ENCODE measurements at regions not wholly inside any gene's neighbourhood (a gene's known extent, or its start where the extent isn't known, plus 50 kb on each side); places are given as distances from the start of the nearest gene placed in this dataset.

GRCh38 chr15:38046257-38047051, 112.0 kb downstream of the TMCO5A start:
- DNase-seq (ENCODE audit: low read depth), result no peak

GRCh38 chr15:38048001-38048455, 113.6 kb downstream of the TMCO5A start:
- no peak for DNase-seq (ENCODE audit: low read depth)

- DNase-seq (ENCODE audit: low read depth), result no peak
Measured at GRCh38 chr15:38049891-38050290, 115.5 kb downstream of the TMCO5A start.

- peak; percentile 40 for DNase-seq (ENCODE audit: low read depth)
Measured at GRCh38 chr15:38050529-38051448, 116.3 kb downstream of the TMCO5A start.

- no peak for DNase-seq (ENCODE audit: low read depth)
Measured at GRCh38 chr15:38053205-38053604, 118.8 kb downstream of the TMCO5A start.

- no peak for DNase-seq (ENCODE audit: low read depth)
Measured at GRCh38 chr15:38053776-38054175, 119.3 kb downstream of the TMCO5A start.

GRCh38 chr15:38054488-38054887, 120.0 kb downstream of the TMCO5A start:
- DNase-seq (ENCODE audit: low read depth), result no peak

GRCh38 chr15:38058596-38059075, 124.2 kb downstream of the TMCO5A start:
- no peak for DNase-seq (ENCODE audit: low read depth)

GRCh38 chr15:38059665-38060064, 125.2 kb downstream of the TMCO5A start:
- no peak for DNase-seq (ENCODE audit: low read depth)

GRCh38 chr15:38061856-38062649, 127.6 kb downstream of the TMCO5A start:
- no peak for DNase-seq (ENCODE audit: low read depth)

- DNase-seq (ENCODE audit: low read depth), result no peak
Measured at GRCh38 chr15:38062696-38063095, 128.3 kb downstream of the TMCO5A start.

- DNase-seq (ENCODE audit: low read depth), result no peak
Measured at GRCh38 chr15:38065721-38066345, 131.4 kb downstream of the TMCO5A start.

- no peak for DNase-seq (ENCODE audit: low read depth)
Measured at GRCh38 chr15:38066612-38067011, 132.2 kb downstream of the TMCO5A start.

GRCh38 chr15:38068626-38069391, 134.4 kb downstream of the TMCO5A start:
- no peak for DNase-seq (ENCODE audit: low read depth)

- DNase-seq (ENCODE audit: low read depth), result peak; percentile 63
Measured at GRCh38 chr15:38069511-38070011, 135.1 kb downstream of the TMCO5A start.

- no peak for DNase-seq (ENCODE audit: low read depth)
Measured at GRCh38 chr15:38070778-38071177, 136.3 kb downstream of the TMCO5A start.

GRCh38 chr15:38071211-38071972, 137.0 kb downstream of the TMCO5A start:
- DNase-seq (ENCODE audit: low read depth), result no peak

GRCh38 chr15:38072007-38072347, 137.5 kb downstream of the TMCO5A start:
- no peak for DNase-seq (ENCODE audit: low read depth)

- no peak for DNase-seq (ENCODE audit: low read depth)
Measured at GRCh38 chr15:38072348-38073177, 138.1 kb downstream of the TMCO5A start.
